Cardiac fibroblast (primary cell): ENCODE measurements at regions not wholly inside any gene's neighbourhood (a gene's known extent, or its start where the extent isn't known, plus 50 kb on each side); places are given as distances from the start of the nearest gene placed in this dataset.

Experiments
- DNase-seq, 2 donors: peaks; one replicate each; pipeline versions ENCODE4 v3.0.0 to v3.0.0-alpha.2; 2010; ENCODE audit warnings: low read depth in 2 of 2
- H3K4me3 ChIP-seq, 2 donors: replicated peaks in 1 of 2; 1 replicate in 1 of 2; 2 replicates in 1 of 2; pipeline ENCODE4 v1.5.1; 2011; ENCODE audit warnings: low read depth in 2 of 2, low read length in 2 of 2, mild to moderate bottlenecking in 2 of 2, moderate library complexity in 1 of 2
- TF ChIP-seq, protein P1 (sequence below): IDR thresholded peaks from one replicate; pipeline ENCODE4 v1.5.1; 2011; ENCODE audit warnings: low read depth, mild to moderate bottlenecking, low read length, inconsistent platforms

DNA sequence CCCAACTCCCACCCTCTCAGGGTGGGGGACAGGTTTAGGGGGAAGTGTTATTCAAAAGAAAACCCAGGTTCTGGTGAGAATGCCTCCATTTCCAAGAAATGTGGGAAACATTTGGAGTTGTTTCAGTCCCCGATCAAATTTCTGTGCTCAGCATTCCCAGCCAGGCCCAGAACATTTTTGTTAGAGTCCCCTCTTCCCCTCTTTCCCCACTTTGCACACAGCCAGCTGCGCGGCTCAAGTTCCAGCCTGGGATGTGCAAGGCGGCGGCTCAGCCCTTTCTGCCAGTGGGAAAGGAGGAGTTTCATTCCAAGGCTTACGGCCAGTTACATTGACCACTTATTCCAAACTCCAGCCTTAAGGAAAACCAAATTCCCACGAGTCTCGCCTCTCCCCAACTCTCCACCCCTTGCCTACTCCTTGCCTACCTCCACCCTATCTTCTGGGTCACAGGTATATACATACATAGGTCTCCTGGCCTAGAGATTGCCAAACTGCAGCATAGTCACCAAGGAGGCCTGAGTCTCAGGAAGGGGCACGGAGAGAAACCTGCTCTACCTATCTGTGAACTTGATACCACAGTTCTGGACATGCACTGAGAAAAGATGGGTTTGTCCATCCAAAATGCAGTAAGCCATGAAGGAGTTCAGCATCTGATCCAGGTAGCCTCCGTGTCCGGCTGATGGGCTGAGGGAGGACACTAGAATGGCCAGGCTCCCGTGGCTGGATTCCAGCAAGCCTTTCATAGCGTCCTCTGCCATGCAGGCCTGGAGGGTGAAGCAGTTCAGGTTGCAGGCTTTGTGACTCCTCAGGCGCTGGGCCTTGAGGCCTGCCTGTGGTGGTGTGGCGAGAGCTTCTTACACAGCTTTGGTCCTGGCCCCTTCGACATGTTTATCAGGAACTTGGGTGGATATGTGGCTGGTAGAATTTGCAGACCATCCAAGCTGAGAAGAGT, 154.5 kb downstream of the ZFP36L2 start:
- DNase-seq: peak in 1 of 2 donors; percentile 49

DNA sequence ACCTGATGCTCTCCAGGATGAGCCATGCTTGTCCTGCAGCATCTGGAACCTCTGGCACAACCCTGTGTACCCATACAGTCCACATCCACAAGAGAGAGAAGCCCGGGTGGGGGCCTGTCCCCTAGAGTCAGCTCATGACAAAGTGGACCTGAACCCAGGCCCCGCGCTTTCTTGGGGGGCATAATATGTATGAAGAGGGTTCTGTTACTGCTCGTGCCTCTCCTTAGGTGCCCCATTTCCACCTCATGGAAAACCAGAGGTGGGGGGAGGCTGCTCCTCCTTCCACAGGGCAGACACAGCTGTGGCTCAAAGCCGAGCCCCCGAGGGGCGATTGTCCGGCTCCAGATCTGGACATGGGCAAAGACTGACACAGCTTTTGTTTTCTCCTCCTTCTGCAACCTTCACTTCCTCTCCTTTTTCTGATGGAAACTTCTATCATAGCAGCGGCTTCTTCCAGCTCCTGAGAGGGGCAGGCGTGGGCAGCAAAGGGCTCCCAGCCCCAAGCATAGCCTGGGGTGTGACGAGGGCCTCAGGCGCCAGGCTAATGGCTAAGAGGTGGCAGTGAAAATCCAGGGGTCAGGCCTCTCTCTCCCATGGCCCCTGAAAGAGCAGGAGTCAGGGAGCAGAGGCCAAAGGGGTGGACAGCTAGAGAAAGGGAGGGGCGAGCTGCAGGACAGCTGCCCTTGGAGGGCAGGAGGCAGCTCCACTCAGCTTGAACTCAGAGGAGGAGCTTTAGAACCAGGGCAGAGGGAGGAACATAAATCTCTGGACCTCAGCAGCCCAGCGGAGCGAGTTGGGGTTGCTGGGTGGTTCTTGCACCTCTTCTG, 155.5 kb downstream of the ZFP36L2 start:
- TF ChIP-seq, protein P1, sequence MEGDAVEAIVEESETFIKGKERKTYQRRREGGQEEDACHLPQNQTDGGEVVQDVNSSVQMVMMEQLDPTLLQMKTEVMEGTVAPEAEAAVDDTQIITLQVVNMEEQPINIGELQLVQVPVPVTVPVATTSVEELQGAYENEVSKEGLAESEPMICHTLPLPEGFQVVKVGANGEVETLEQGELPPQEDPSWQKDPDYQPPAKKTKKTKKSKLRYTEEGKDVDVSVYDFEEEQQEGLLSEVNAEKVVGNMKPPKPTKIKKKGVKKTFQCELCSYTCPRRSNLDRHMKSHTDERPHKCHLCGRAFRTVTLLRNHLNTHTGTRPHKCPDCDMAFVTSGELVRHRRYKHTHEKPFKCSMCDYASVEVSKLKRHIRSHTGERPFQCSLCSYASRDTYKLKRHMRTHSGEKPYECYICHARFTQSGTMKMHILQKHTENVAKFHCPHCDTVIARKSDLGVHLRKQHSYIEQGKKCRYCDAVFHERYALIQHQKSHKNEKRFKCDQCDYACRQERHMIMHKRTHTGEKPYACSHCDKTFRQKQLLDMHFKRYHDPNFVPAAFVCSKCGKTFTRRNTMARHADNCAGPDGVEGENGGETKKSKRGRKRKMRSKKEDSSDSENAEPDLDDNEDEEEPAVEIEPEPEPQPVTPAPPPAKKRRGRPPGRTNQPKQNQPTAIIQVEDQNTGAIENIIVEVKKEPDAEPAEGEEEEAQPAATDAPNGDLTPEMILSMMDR: no peak
- DNase-seq: no peak
- no peak overlapping the region for H3K4me3 ChIP-seq

More for the DNA sequence above, 154.5 kb downstream of the ZFP36L2 start:
- H3K4me3 ChIP-seq: no peak overlapping the region
- TF ChIP-seq, protein P1: no peak

DNA sequence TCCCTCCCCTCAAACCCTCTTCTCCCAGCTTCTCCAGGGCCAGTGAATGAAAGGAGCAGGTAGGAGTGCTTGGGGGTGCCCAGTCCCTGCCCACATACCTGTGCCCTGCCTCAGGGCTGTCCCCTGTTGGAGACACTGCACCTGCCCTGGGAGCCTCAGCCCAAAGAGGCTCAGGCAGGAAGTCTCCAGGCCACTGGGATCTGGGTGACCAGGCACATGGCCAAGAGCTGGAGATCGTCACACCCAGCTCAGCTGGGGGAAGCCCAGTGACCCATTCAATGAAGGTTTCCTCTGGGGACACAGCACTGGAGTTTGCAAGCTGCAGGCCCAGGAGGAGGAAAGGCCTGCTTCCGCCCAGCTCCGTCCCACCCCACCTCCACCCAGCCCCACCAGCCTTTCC, 156.4 kb downstream of the ZFP36L2 start:
- TF ChIP-seq, protein P1: no peak
- peak in 1 of 2 donors; percentile 54 for DNase-seq

DNA sequence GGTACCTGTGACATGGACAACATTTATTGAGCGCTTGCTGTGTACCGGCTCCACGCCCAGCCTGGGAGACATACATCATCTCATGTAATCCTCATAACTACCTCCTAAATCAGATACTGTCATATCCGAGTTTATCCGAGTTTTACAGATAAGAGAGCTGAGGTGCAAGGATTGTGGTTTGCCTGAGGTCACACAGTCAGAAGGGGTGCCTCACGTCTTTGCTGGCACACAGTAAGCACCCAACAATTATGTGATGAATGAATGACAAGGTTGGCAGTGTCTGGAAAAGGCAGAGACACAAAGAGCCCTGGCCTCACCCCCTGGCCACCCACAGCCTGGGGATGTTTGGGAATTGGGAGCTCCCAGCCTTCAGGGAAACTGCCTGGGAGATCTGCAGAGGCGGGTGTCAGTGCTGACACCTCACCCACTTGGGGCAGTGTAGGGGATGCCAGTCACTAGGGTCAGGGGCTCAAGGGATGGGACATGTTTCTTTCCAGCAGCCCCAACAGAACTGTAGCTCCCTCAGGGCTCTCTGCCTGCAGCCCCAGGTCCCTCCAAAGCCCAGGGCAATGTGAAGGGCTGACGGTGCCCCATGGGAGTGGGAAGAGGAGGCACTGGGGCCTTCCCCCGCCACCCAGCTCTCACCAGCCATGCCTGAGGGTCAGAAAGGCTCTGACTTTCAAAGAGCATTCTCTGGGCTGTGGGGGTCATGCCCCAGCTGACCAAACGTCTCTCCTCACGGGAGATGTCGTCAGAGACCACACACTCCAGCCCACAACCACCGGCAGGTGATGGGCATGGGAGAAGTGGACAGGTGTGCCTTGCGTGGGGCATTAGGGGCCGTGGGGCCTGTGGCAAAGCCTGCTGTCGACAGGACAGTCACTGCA, 157.5 kb downstream of the ZFP36L2 start:
- TF ChIP-seq, protein P1: no peak
- no peak for DNase-seq
- H3K4me3 ChIP-seq: no peak overlapping the region

More for the DNA sequence above, 156.4 kb downstream of the ZFP36L2 start:
- no peak overlapping the region for H3K4me3 ChIP-seq

DNA sequence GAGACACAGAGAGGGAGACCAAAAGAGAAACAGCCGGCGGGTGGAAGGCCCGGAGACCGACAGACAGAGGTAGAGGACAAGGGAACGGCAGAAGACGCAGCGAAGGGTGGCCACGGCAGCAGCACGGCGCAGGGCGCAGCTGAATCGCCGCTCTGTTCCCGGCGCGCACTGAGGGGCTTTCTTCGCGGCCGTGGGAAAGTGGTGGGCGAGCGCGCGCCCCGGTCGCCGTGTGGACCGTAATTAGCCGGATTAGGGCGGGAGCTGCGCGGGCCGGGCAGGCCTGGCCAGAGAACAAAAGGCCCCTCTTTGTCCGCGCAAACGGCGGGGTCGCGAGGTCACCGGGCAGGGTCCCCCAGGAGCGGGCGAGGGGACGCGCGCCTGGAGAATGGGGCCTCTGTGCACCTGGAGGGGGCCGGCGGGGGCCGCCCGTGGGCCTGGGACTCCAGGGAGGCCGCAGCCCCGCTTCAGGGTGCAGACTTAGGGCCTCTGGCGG, 158.3 kb downstream of the ZFP36L2 start:
- no peak overlapping the region for H3K4me3 ChIP-seq
- TF ChIP-seq, protein P1: no peak
- DNase-seq: no peak
